Activated effector memory CD4-positive, alpha-beta T cell treated with anti-CD3 and anti-CD28 coated beads, Interleukin-2, amount 50 U/mL, for 16 hours (primary cell): ENCODE measurements at regions not wholly inside any gene's neighbourhood (a gene's known extent, or its start where the extent isn't known, plus 50 kb on each side); places are given as distances from the start of the nearest gene placed in this dataset.
A peak's percentile ranks its signal among the peaks of the same experiment; 100 is the strongest.

Experiments used
- DNase-seq: peaks from one replicate; pipeline ENCODE4 v3.0.0-alpha.2; 2020

- DNase-seq, result no peak
Measured at GRCh38 chr6:134866563-134866962, 83.3 kb downstream of the ALDH8A1 start.

- DNase-seq, result no peak
Measured at GRCh38 chr6:134864558-134864957, 85.3 kb downstream of the ALDH8A1 start.

GRCh38 chr6:134863763-134864510, 86.0 kb downstream of the ALDH8A1 start:
- DNase-seq, result no peak

- no peak for DNase-seq
Measured at GRCh38 chr6:134854366-134854765, 95.5 kb downstream of the ALDH8A1 start.

- DNase-seq, result no peak
Measured at GRCh38 chr6:134853111-134854055, 96.5 kb downstream of the ALDH8A1 start.

- DNase-seq, result no peak
Measured at GRCh38 chr6:134851548-134851947, 98.4 kb downstream of the ALDH8A1 start.

- DNase-seq, result no peak
Measured at GRCh38 chr6:134850721-134851305, 99.1 kb downstream of the ALDH8A1 start.

- DNase-seq, result no peak
Measured at GRCh38 chr6:134849920-134850447, 99.9 kb downstream of the ALDH8A1 start.

- no peak for DNase-seq
Measured at GRCh38 chr6:134848076-134848475, 101.8 kb downstream of the ALDH8A1 start.

GRCh38 chr6:134846865-134847264, 103.0 kb downstream of the ALDH8A1 start:
- DNase-seq, result no peak

GRCh38 chr6:134846031-134846430, 103.9 kb downstream of the ALDH8A1 start:
- no peak for DNase-seq

- no peak for DNase-seq
Measured at GRCh38 chr6:134844120-134844519, 105.8 kb downstream of the ALDH8A1 start.

GRCh38 chr6:134840086-134840867, 109.6 kb downstream of the ALDH8A1 start:
- DNase-seq, result no peak

GRCh38 chr6:134835993-134836392, 113.9 kb downstream of the ALDH8A1 start:
- no peak for DNase-seq

GRCh38 chr6:134830940-134831339, 119.0 kb downstream of the ALDH8A1 start:
- no peak for DNase-seq

- no peak for DNase-seq
Measured at GRCh38 chr6:134830194-134830593, 119.7 kb downstream of the ALDH8A1 start.

- no peak for DNase-seq
Measured at GRCh38 chr6:134828641-134829040, 121.3 kb downstream of the ALDH8A1 start.

- DNase-seq, result no peak
Measured at GRCh38 chr6:134826889-134827737, 122.8 kb downstream of the ALDH8A1 start.

- no peak for DNase-seq
Measured at GRCh38 chr6:134823710-134824034, 126.2 kb downstream of the ALDH8A1 start.

- peak; percentile 64 for DNase-seq
Measured at GRCh38 chr6:134822920-134823709, 126.8 kb downstream of the ALDH8A1 start.
